Stomach smooth muscle (tissue), 2 donors: ENCODE measurements at regions not wholly inside any gene's neighbourhood (a gene's known extent, or its start where the extent isn't known, plus 50 kb on each side); places are given as distances from the start of the nearest gene placed in this dataset.
"Not testable (repeated sequence)": the region's sequence is repeated elsewhere in the genome, so short reads cannot be mapped to it uniquely, and the experiment has no call there.

ENCODE experiments used
- H3K27ac ChIP-seq: one replicate; pipeline ENCODE4 v1.7.0; 2013; ENCODE audit warnings: mild to moderate bottlenecking, low read length, inconsistent platforms
- H3K27me3 ChIP-seq, 2 donors: one replicate each; pipeline ENCODE4 v1.7.0; 2013; ENCODE audit warnings: low read length in 2 of 2; ENCODE audit not compliant: insufficient read depth in 2 of 2, control insufficient read depth in 1 of 2
- H3K36me3 ChIP-seq, 2 donors: one replicate each; pipeline ENCODE4 v1.7.0; 2013; ENCODE audit warnings: low read length in 2 of 2; ENCODE audit not compliant: control insufficient read depth in 2 of 2, insufficient read depth in 2 of 2
- H3K4me1 ChIP-seq: one replicate; pipeline ENCODE4 v1.7.0; 2013; ENCODE audit warnings: low read length; ENCODE audit not compliant: control insufficient read depth, insufficient read depth
- H3K4me3 ChIP-seq, 2 donors: one replicate each; pipeline ENCODE4 v1.7.0; 2013; ENCODE audit warnings: low read length in 2 of 2
- H3K9ac ChIP-seq, 2 donors: one replicate each; pipeline ENCODE4 v1.7.0; 2013; ENCODE audit warnings: low read length in 2 of 2, mild to moderate bottlenecking in 1 of 2
- H3K9me3 ChIP-seq, 2 donors: one replicate each; pipeline ENCODE4 v1.7.0; 2013; ENCODE audit warnings: low read length in 2 of 2; ENCODE audit not compliant: control insufficient read depth in 2 of 2
- donor health status: healthy.
- donor health status: Pancreatic carcinoma.

- no peaks in the 10 kb centered on the region for H3K9me3 ChIP-seq
- no peak overlapping the region for H3K4me3 ChIP-seq
Observed at GRCh38 chr5:138636398-138636944, 61.3 kb upstream of the HSPA9 start.

GRCh38 chr5:138635708-138636107, 60.5 kb upstream of the HSPA9 start:
- no peak overlapping the region for H3K27ac ChIP-seq

More at GRCh38 chr5:138636398-138636944, 61.3 kb upstream of the HSPA9 start:
- H3K9ac ChIP-seq: no peak overlapping the region
- no peak overlapping the region for H3K27ac ChIP-seq
- peaks cover 5% of the 10 kb centered on the region for H3K4me1 ChIP-seq
- no peaks in the 10 kb centered on the region for H3K36me3 ChIP-seq
- H3K27me3 ChIP-seq: no peaks in the 10 kb centered on the region

GRCh38 chr5:138635265-138635664, 60.1 kb upstream of the HSPA9 start:
- Histone ChIP-seq H3K9ac (peak overlapping the region in 1 of 2 donors; percentile 7), H3K4me3 (no peak overlapping the region), H3K4me1 (peaks cover 5% of the 10 kb centered on the region), H3K9me3 (no peaks in the 10 kb centered on the region), H3K27ac (no peak overlapping the region), H3K27me3 (no peaks in the 10 kb centered on the region), H3K36me3 (no peaks in the 10 kb centered on the region)

More at GRCh38 chr5:138635708-138636107, 60.5 kb upstream of the HSPA9 start:
- H3K4me1 ChIP-seq: peaks cover 5% of the 10 kb centered on the region
- no peak overlapping the region for H3K9ac ChIP-seq
- H3K27me3 ChIP-seq: no peaks in the 10 kb centered on the region
- no peaks in the 10 kb centered on the region for H3K9me3 ChIP-seq
- H3K4me3 ChIP-seq: no peak overlapping the region
- no peaks in the 10 kb centered on the region for H3K36me3 ChIP-seq

- H3K36me3 ChIP-seq, H3K4me3 ChIP-seq, H3K4me1 ChIP-seq, H3K9me3 ChIP-seq, H3K9ac ChIP-seq, H3K27ac ChIP-seq, H3K27me3 ChIP-seq: not testable (repeated sequence)
Observed at GRCh38 chr5:138634804-138635203, 59.6 kb upstream of the HSPA9 start.

- H3K9ac ChIP-seq: no peak overlapping the region
- no peak overlapping the region for H3K27ac ChIP-seq
- no peaks in the 10 kb centered on the region for H3K27me3 ChIP-seq
- peaks cover 5% of the 10 kb centered on the region for H3K4me1 ChIP-seq
- H3K36me3 ChIP-seq: no peaks in the 10 kb centered on the region
- no peaks in the 10 kb centered on the region for H3K9me3 ChIP-seq
- no peak overlapping the region for H3K4me3 ChIP-seq
Observed at GRCh38 chr5:138632900-138633489, 57.8 kb upstream of the HSPA9 start.

GRCh38 chr5:138631096-138631928, 56.1 kb upstream of the HSPA9 start:
- Histone ChIP-seq H3K9me3 (no peaks in the 10 kb centered on the region), H3K36me3 (no peaks in the 10 kb centered on the region), H3K4me3 (no peak overlapping the region), H3K27ac (no peak overlapping the region), H3K27me3 (no peaks in the 10 kb centered on the region), H3K4me1 (peaks cover 5% of the 10 kb centered on the region), H3K9ac (no peak overlapping the region)

GRCh38 chr5:138629392-138629791, 54.2 kb upstream of the HSPA9 start:
- no peaks in the 10 kb centered on the region for H3K4me1 ChIP-seq
- no peaks in the 10 kb centered on the region for H3K36me3 ChIP-seq
- no peaks in the 10 kb centered on the region for H3K9me3 ChIP-seq
- no peak overlapping the region for H3K4me3 ChIP-seq
- no peak overlapping the region for H3K27ac ChIP-seq
- H3K9ac ChIP-seq: no peak overlapping the region
- no peaks in the 10 kb centered on the region for H3K27me3 ChIP-seq

- Histone ChIP-seq H3K27me3 (no peaks in the 10 kb centered on the region), H3K9ac (no peak overlapping the region), H3K9me3 (no peaks in the 10 kb centered on the region), H3K4me1 (no peaks in the 10 kb centered on the region), H3K36me3 (no peaks in the 10 kb centered on the region), H3K4me3 (no peak overlapping the region), H3K27ac (no peak overlapping the region)
Observed at GRCh38 chr5:138626333-138626944, 51.2 kb upstream of the HSPA9 start.

GRCh38 chr5:138625134-138625533, 49.9 kb upstream of the HSPA9 start:
- H3K4me1 ChIP-seq: no peaks in the 10 kb centered on the region
- H3K9me3 ChIP-seq: no peaks in the 10 kb centered on the region
- H3K27ac ChIP-seq: no peak overlapping the region
- no peaks in the 10 kb centered on the region for H3K27me3 ChIP-seq
- no peak overlapping the region for H3K4me3 ChIP-seq
- no peak overlapping the region for H3K9ac ChIP-seq
- H3K36me3 ChIP-seq: no peaks in the 10 kb centered on the region
